Caco-2 (cell line): ENCODE measurements at regions not wholly inside any gene's neighbourhood (a gene's known extent, or its start where the extent isn't known, plus 50 kb on each side); places are given as distances from the start of the nearest gene placed in this dataset.
A peak's percentile ranks its signal among the peaks of the same experiment; 100 is the strongest.
"Not testable (repeated sequence)": the region's sequence is repeated elsewhere in the genome, so short reads cannot be mapped to it uniquely, and the experiment has no call there.

Experiments
- BruUV-seq: library from RNA; stranded (reverse); fragments of 400-500 nt; replicated peaks from 2 replicates; lab custom pipeline; 2021; lab: Mats Ljungman, UMichigan
- CTCF ChIA-PET: fragments of 300-600 bp; sonication (Branson Sonifier 250); formaldehyde crosslinking; loops from one replicate; lab custom pipeline; 2022; ENCODE audit warnings: antibody characterized with exemption; lab: Charles Lee
- POLR2A ChIA-PET: fragments of 300-600 bp; sonication (Branson Sonifier 250); formaldehyde crosslinking; loops from one replicate; lab custom pipeline; 2022; ENCODE audit warnings: antibody characterized with exemption; lab: Charles Lee
- DNase-seq, 2 experiments: peaks; one replicate each; pipeline versions ENCODE4 v3.0.0 to v3.0.0-alpha.2; 2020 to 2022
- H3K27me3 ChIP-seq: replicated peaks from 2 replicates; pipeline ENCODE4 v1.6.0; 2011; ENCODE audit warnings: low read length; ENCODE audit not compliant: control insufficient read depth, insufficient read depth
- H3K36me3 ChIP-seq: 2 replicates; pipeline ENCODE4 v1.5.1; 2011; ENCODE audit warnings: low read length; ENCODE audit not compliant: control insufficient read depth, insufficient read depth
- H3K4me1 ChIP-seq: fragments of 250-450 bp; sonication (Bioruptor Pico); 2 replicates; pipeline ENCODE4 v1.5.1; 2020; ENCODE audit warnings: mild to moderate bottlenecking
- H3K4me3 ChIP-seq: 2 replicates; pipeline ENCODE4 v1.5.1; 2011; ENCODE audit warnings: low read depth, mild to moderate bottlenecking, control low read depth, low read length
- H3K9me3 ChIP-seq: fragments of 250-450 bp; sonication (Bioruptor Pico); 2 replicates; pipeline ENCODE4 v1.5.1; 2020; ENCODE audit warnings: mild to moderate bottlenecking, moderate library complexity
- H3K27ac Mint-ChIP-seq: one replicate; pipeline ENCODE4 v1.8.0; 2022; ENCODE audit warnings: mixed read lengths; ENCODE audit not compliant: unreplicated experiment
- H3K27me3 Mint-ChIP-seq: one replicate; pipeline ENCODE4 v1.8.0; 2022; ENCODE audit warnings: mixed read lengths; ENCODE audit not compliant: insufficient read depth, unreplicated experiment
- H3K36me3 Mint-ChIP-seq: one replicate; pipeline ENCODE4 v1.8.0; 2022; ENCODE audit warnings: mild to moderate bottlenecking, mixed read lengths; ENCODE audit not compliant: insufficient read depth, unreplicated experiment
- H3K4me1 Mint-ChIP-seq: one replicate; pipeline ENCODE4 v1.8.0; 2022; ENCODE audit warnings: low read depth, mixed read lengths; ENCODE audit not compliant: unreplicated experiment
- H3K4me3 Mint-ChIP-seq: one replicate; pipeline ENCODE4 v1.8.0; 2022; ENCODE audit warnings: mild to moderate bottlenecking, moderate library complexity, mixed read lengths; ENCODE audit not compliant: unreplicated experiment
- H3K9me3 Mint-ChIP-seq: one replicate; pipeline ENCODE4 v1.8.0; 2022; ENCODE audit warnings: mixed read lengths; ENCODE audit not compliant: unreplicated experiment
- CTCF ChIP-seq, 2 experiments: fragments of 200-600 bp in 1 of 2; IDR thresholded peaks; 1 replicate in 1 of 2; 2 replicates in 1 of 2; pipeline versions ENCODE4 v1.5.1 to v1.8.0; 2011 to 2022; ENCODE audit warnings: antibody characterized with exemption in 1 of 2, control low read depth in 1 of 2, inconsistent platforms in 1 of 2, low read depth in 1 of 2, low read length in 1 of 2, mild to moderate bottlenecking in 1 of 2, moderate library complexity in 1 of 2; ENCODE audit not compliant: insufficient read depth in 1 of 2, severe bottlenecking in 1 of 2, unreplicated experiment in 1 of 2
- intact Hi-C: fragments of 100-400 bp; cut with micrococcal nuclease; formaldehyde crosslinking; loops from one replicate; pipeline ENCODE4 v1.10.0; 2022; ENCODE audit not compliant: unreplicated experiment

GRCh38 chr2:47282621-47283272 is 86.4 kb upstream of the EPCAM start:
- ChIA-PET POLR2A (interaction anchor here (0.6 to 1.6 kb wide), 4 partner anchors 28 to 104 kb away, joined by 3 to 9 read pairs (median 6); no protein-coding TSS in a partner anchor), CTCF (interaction anchor here (1.4 to 2.1 kb wide), 3 partner anchors 27 to 40 kb away, joined by 4 to 9 read pairs (median 7); no protein-coding TSS in a partner anchor)
- Mint-ChIP-seq H3K36me3 (peaks cover 33% of the 10 kb centered on the region), H3K27me3 (no peaks in the 10 kb centered on the region), H3K9me3 (peaks cover 47% of the 10 kb centered on the region), H3K4me3 (peak overlapping the region; percentile 27), H3K27ac (peak overlapping the region; percentile 90), H3K4me1 (peaks cover 27% of the 10 kb centered on the region)
- Histone ChIP-seq H3K4me3 (no peak overlapping the region), H3K9me3 (peaks cover 32% of the 10 kb centered on the region), H3K36me3 (no peaks in the 10 kb centered on the region), H3K27me3 (no peaks in the 10 kb centered on the region), H3K4me1 (peaks cover 41% of the 10 kb centered on the region)
- DNase-seq: peak; percentile 75 to 87
- no TSS peak for BruUV-seq
- TF ChIP-seq CTCF (IDR thresholded peaks at IDR 0.05; ENCODE audit: insufficient read depth in 1 of 2, low read depth in 1 of 2, low read length in 1 of 2, severe bottlenecking in 1 of 2, unreplicated experiment in 1 of 2): no peak
- intact Hi-C loops: loop anchor here (1.0 kb wide), 1 partner anchor 28 kb away; no protein-coding TSS in a partner anchor

DNA sequence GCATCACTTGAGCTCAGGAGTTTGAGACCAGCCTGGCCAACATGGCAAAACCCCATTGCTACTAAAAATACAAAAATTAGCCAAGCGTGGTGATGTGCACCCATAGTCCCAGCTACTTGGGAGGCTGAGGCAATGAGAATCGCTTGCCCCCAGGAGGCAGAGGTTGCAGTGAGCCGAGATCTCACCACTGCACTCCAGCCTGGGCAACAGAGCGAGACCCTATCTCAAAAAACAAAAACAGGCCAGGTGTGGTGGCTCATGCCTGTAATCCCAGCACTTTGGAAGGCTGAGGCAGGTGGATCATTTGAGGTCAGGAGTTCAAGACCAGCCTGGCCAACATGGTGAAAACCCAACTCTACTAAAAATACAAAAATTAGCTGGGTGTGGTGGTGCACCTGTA is 89.6 kb upstream of the EPCAM start:
- POLR2A ChIA-PET, H3K27me3 Mint-ChIP-seq: not testable (repeated sequence)
- peaks cover 17% of the 10 kb centered on the region for H3K4me1 Mint-ChIP-seq

GRCh38 chr2:47277987-47278386 is 91.1 kb upstream of the EPCAM start:
- no peak for TF ChIP-seq CTCF (IDR thresholded peaks at IDR 0.05; ENCODE audit: insufficient read depth in 1 of 2, low read depth in 1 of 2, low read length in 1 of 2, severe bottlenecking in 1 of 2, unreplicated experiment in 1 of 2)
- H3K36me3 ChIP-seq: no peaks in the 10 kb centered on the region
- Mint-ChIP-seq H3K36me3 (peaks cover 13% of the 10 kb centered on the region), H3K27me3 (no peaks in the 10 kb centered on the region), H3K27ac (no peak overlapping the region), H3K9me3 (peaks cover 31% of the 10 kb centered on the region), H3K4me1 (peaks cover 20% of the 10 kb centered on the region), H3K4me3 (no peak overlapping the region)
- CTCF ChIA-PET: no interaction called here
- no peak for DNase-seq
- no TSS peak for BruUV-seq
- intact Hi-C loops: no loop called here
- peaks cover 7% of the 10 kb centered on the region for H3K9me3 ChIP-seq
- H3K4me1 ChIP-seq: peaks cover 11% of the 10 kb centered on the region
- no peak overlapping the region for H3K4me3 ChIP-seq
- H3K27me3 ChIP-seq: no peaks in the 10 kb centered on the region
- POLR2A ChIA-PET: no interaction called here

More for the DNA sequence above, 89.6 kb upstream of the EPCAM start:
- H3K4me3 Mint-ChIP-seq, H3K27ac Mint-ChIP-seq, BruUV-seq, intact Hi-C loops, H3K36me3 ChIP-seq, H3K4me3 ChIP-seq, H3K27me3 ChIP-seq, DNase-seq: not testable (repeated sequence)
- Histone ChIP-seq H3K9me3 (peaks cover 23% of the 10 kb centered on the region), H3K4me1 (peaks cover 26% of the 10 kb centered on the region)
- Mint-ChIP-seq H3K36me3 (peaks cover 20% of the 10 kb centered on the region), H3K9me3 (peaks cover 31% of the 10 kb centered on the region)
- CTCF ChIA-PET: interaction anchor here (0.6 kb wide), 1 partner anchor 41 kb away, joined by 5 read pairs; no protein-coding TSS in a partner anchor
